ENCODE measurements at regions not wholly inside any gene's neighbourhood (a gene's known extent, or its start where the extent isn't known, plus 50 kb on each side); places are given as distances from the start of the nearest gene placed in this dataset.

GRCh38 chr5:115435778-115436712 lies 108.5 kb downstream of the FEM1C start:
- TF ChIP-seq ZBTB7A (IDR thresholded peaks at IDR 0.05; ENCODE audit: low read depth) (no peak), FOXM1 (IDR thresholded peaks at IDR 0.05; ENCODE audit: borderline replicate concordance, low read depth) (no peak), RAD21 (IDR thresholded peaks at IDR 0.05; ENCODE audit: low read depth) (no peak), TEAD4 (IDR thresholded peaks at IDR 0.05) (no peak), REST (IDR thresholded peaks at IDR 0.05; ENCODE audit: low read depth) (no peak), EP300 (IDR thresholded peaks at IDR 0.05; ENCODE audit: borderline replicate concordance) (no peak), CREB1 (IDR thresholded peaks at IDR 0.05; ENCODE audit: low read depth) (no peak), TCF12 (IDR thresholded peaks at IDR 0.05; ENCODE audit: low read depth) (no peak), TAF1 (IDR thresholded peaks at IDR 0.05; ENCODE audit: low read depth) (no peak), YY1 (IDR thresholded peaks at IDR 0.05; ENCODE audit: low read depth) (no peak), NFIC (IDR thresholded peaks at IDR 0.05) (no peak), CEBPB (IDR thresholded peaks at IDR 0.05) (no peak), USF1 (IDR thresholded peaks at IDR 0.05) (no peak), MAX (IDR thresholded peaks at IDR 0.05) (no peak)

- TF ChIP-seq NFIC (IDR thresholded peaks at IDR 0.05) (no peak), MAX (IDR thresholded peaks at IDR 0.05) (no peak), USF1 (IDR thresholded peaks at IDR 0.05) (no peak), ZBTB7A (IDR thresholded peaks at IDR 0.05; ENCODE audit: low read depth) (no peak), EP300 (IDR thresholded peaks at IDR 0.05; ENCODE audit: borderline replicate concordance) (no peak), FOXM1 (IDR thresholded peaks at IDR 0.05; ENCODE audit: borderline replicate concordance, low read depth) (no peak), CEBPB (IDR thresholded peaks at IDR 0.05) (no peak), TCF12 (IDR thresholded peaks at IDR 0.05; ENCODE audit: low read depth) (no peak), YY1 (IDR thresholded peaks at IDR 0.05; ENCODE audit: low read depth) (no peak), RAD21 (IDR thresholded peaks at IDR 0.05; ENCODE audit: low read depth) (no peak), CREB1 (IDR thresholded peaks at IDR 0.05; ENCODE audit: low read depth) (no peak)
Measured at GRCh38 chr5:115435065-115435777, 109.4 kb downstream of the FEM1C start.

GRCh38 chr5:115433918-115434317 lies 110.7 kb downstream of the FEM1C start:
- TF ChIP-seq CEBPB (IDR thresholded peaks at IDR 0.05) (no peak), TEAD4 (IDR thresholded peaks at IDR 0.05) (no peak)

GRCh38 chr5:115432691-115433090 lies 111.9 kb downstream of the FEM1C start:
- TF ChIP-seq TAF1 (IDR thresholded peaks at IDR 0.05; ENCODE audit: low read depth) (no peak), FOXM1 (IDR thresholded peaks at IDR 0.05; ENCODE audit: borderline replicate concordance, low read depth) (no peak), YY1 (IDR thresholded peaks at IDR 0.05; ENCODE audit: low read depth) (no peak), EP300 (IDR thresholded peaks at IDR 0.05; ENCODE audit: borderline replicate concordance) (no peak), ZBTB7A (IDR thresholded peaks at IDR 0.05; ENCODE audit: low read depth) (no peak), TEAD4 (IDR thresholded peaks at IDR 0.05) (no peak), RAD21 (IDR thresholded peaks at IDR 0.05; ENCODE audit: low read depth) (no peak), CEBPB (IDR thresholded peaks at IDR 0.05) (no peak), USF1 (IDR thresholded peaks at IDR 0.05) (no peak), EGR1 (IDR thresholded peaks at IDR 0.05) (no peak), REST (IDR thresholded peaks at IDR 0.05; ENCODE audit: low read depth) (no peak), NFIC (IDR thresholded peaks at IDR 0.05) (no peak), MAX (IDR thresholded peaks at IDR 0.05) (no peak), CREB1 (IDR thresholded peaks at IDR 0.05; ENCODE audit: low read depth) (no peak), TCF12 (IDR thresholded peaks at IDR 0.05; ENCODE audit: low read depth) (no peak)

All from Ishikawa (cell line).